GM19023 (cell line): ENCODE measurements at regions not wholly inside any gene's neighbourhood (a gene's known extent, or its start where the extent isn't known, plus 50 kb on each side); places are given as distances from the start of the nearest gene placed in this dataset.
"Not testable (repeated sequence)": the region's sequence is repeated elsewhere in the genome, so short reads cannot be mapped to it uniquely, and the experiment has no call there.

Experiments used
- ATAC-seq: cut with Tn5 transposase; IDR thresholded peaks from one replicate; pipeline ENCODE4 v1.9.1; 2021; ENCODE audit warnings: mild to moderate bottlenecking, moderate library complexity; ENCODE audit not compliant: unreplicated experiment

GRCh38 chr15:38930851-38931572 is 366.4 kb upstream of the RASGRP1 start:
- no peak for ATAC-seq

GRCh38 chr15:38941399-38941953 is 376.9 kb upstream of the RASGRP1 start:
- ATAC-seq: no peak

- no peak for ATAC-seq
These were observed 379.9 kb upstream of the RASGRP1 start for GRCh38 chr15:38944536-38944935.

GRCh38 chr15:38945551-38946298 is 381.1 kb upstream of the RASGRP1 start:
- ATAC-seq: no peak

GRCh38 chr15:38954090-38954489 is 389.5 kb upstream of the RASGRP1 start:
- ATAC-seq: no peak

- no peak for ATAC-seq
These were observed 396.8 kb upstream of the RASGRP1 start for GRCh38 chr15:38961456-38961855.

- ATAC-seq: no peak
These were observed 397.3 kb upstream of the RASGRP1 start for GRCh38 chr15:38961931-38962330.

- ATAC-seq: no peak
These were observed 408.2 kb upstream of the RASGRP1 start for GRCh38 chr15:38972831-38973230.

- no peak for ATAC-seq
These were observed 410.8 kb upstream of the RASGRP1 start for GRCh38 chr15:38975282-38975990.

- ATAC-seq: no peak
These were observed 426.5 kb upstream of the RASGRP1 start for GRCh38 chr15:38991126-38991525.

GRCh38 chr15:38991701-38992100 is 427.1 kb upstream of the RASGRP1 start:
- ATAC-seq: no peak

GRCh38 chr15:38992506-38992905 is 427.9 kb upstream of the RASGRP1 start:
- no peak for ATAC-seq

GRCh38 chr15:38992930-38993329 is 428.3 kb upstream of the RASGRP1 start:
- no peak for ATAC-seq

GRCh38 chr15:38994310-38994709 is 429.7 kb upstream of the RASGRP1 start:
- no peak for ATAC-seq

GRCh38 chr15:38996111-38996631 is 431.6 kb upstream of the RASGRP1 start:
- no peak for ATAC-seq

- ATAC-seq: no peak
These were observed 433.2 kb upstream of the RASGRP1 start for GRCh38 chr15:38997841-38998240.

- ATAC-seq: no peak
These were observed 435.6 kb upstream of the RASGRP1 start for GRCh38 chr15:39000008-39000734.

- ATAC-seq: no peak
These were observed 445.1 kb upstream of the RASGRP1 start for GRCh38 chr15:39009740-39010139.

GRCh38 chr15:39011066-39011465 is 446.5 kb upstream of the RASGRP1 start:
- ATAC-seq: not testable (repeated sequence)

GRCh38 chr15:39013262-39013661 is 448.6 kb upstream of the RASGRP1 start:
- no peak for ATAC-seq

GRCh38 chr15:39014682-39015081 is 450.1 kb upstream of the RASGRP1 start:
- ATAC-seq: no peak
